ENCODE measurements at regions not wholly inside any gene's neighbourhood (a gene's known extent, or its start where the extent isn't known, plus 50 kb on each side); places are given as distances from the start of the nearest gene placed in this dataset.

- no peak for DNase-seq
Observed at GRCh38 chrX:9318213-9318612, 146.6 kb upstream of the TBL1X start.

GRCh38 chrX:9318766-9319165 lies 146.1 kb upstream of the TBL1X start:
- no peak for DNase-seq

GRCh38 chrX:9320940-9321339 lies 143.9 kb upstream of the TBL1X start:
- no peak for DNase-seq

GRCh38 chrX:9324676-9325075 lies 140.2 kb upstream of the TBL1X start:
- DNase-seq: no peak

GRCh38 chrX:9326369-9326768 lies 138.5 kb upstream of the TBL1X start:
- no peak for DNase-seq

- DNase-seq: no peak
Observed at GRCh38 chrX:9327086-9327746, 137.6 kb upstream of the TBL1X start.

- DNase-seq: peak in 1 of 2 experiments; percentile 13
Observed at GRCh38 chrX:9327747-9328145, 137.1 kb upstream of the TBL1X start.

- DNase-seq: no peak
Observed at GRCh38 chrX:9329056-9329455, 135.8 kb upstream of the TBL1X start.

- no peak for DNase-seq
Observed at GRCh38 chrX:9330249-9330982, 134.4 kb upstream of the TBL1X start.

GRCh38 chrX:9333873-9334560 lies 130.8 kb upstream of the TBL1X start:
- no peak for DNase-seq

- no peak for DNase-seq
Observed at GRCh38 chrX:9335251-9335650, 129.6 kb upstream of the TBL1X start.

GRCh38 chrX:9336456-9336855 lies 128.4 kb upstream of the TBL1X start:
- DNase-seq: no peak

GRCh38 chrX:9337046-9337445 lies 127.8 kb upstream of the TBL1X start:
- no peak for DNase-seq

- no peak for DNase-seq
Observed at GRCh38 chrX:9338986-9339385, 125.9 kb upstream of the TBL1X start.

- no peak for DNase-seq
Observed at GRCh38 chrX:9339603-9340491, 125.0 kb upstream of the TBL1X start.

- DNase-seq: no peak
Observed at GRCh38 chrX:9340598-9341290, 124.1 kb upstream of the TBL1X start.

- peak in 1 of 2 experiments; percentile 2 for DNase-seq
Observed at GRCh38 chrX:9341291-9342201, 123.3 kb upstream of the TBL1X start.

- DNase-seq: peak; percentile 22 to 32
Observed at GRCh38 chrX:9342561-9343051, 122.3 kb upstream of the TBL1X start.

GRCh38 chrX:9343971-9344370 lies 120.9 kb upstream of the TBL1X start:
- DNase-seq: no peak

GRCh38 chrX:9345957-9346356 lies 118.9 kb upstream of the TBL1X start:
- no peak for DNase-seq
